ENCODE measurements at regions not wholly inside any gene's neighbourhood (a gene's known extent, or its start where the extent isn't known, plus 50 kb on each side); places are given as distances from the start of the nearest gene placed in this dataset.
"Not testable (repeated sequence)": the region's sequence is repeated elsewhere in the genome, so short reads cannot be mapped to it uniquely, and the experiment has no call there.

DNA sequence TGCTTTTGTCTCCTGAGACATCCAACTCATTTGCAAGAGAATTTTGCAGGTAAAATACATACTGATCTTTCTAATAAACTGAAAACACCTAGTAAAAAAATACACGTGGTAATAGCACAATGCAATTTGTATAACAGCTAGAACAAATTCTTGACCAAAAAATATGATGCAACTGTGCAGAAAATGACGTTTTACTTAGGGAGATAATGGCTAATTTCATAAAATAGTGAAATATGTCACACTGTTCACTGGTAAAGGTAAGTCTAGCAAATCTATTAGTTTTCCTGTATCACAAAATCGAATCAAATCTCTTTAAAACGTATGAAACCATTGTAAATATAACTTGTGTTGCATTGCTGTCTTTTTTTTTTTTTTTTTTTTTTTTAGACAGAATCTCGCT is 130.0 kb downstream of the VPREB1 start (continued):
- TF ChIP-seq, protein P1, sequence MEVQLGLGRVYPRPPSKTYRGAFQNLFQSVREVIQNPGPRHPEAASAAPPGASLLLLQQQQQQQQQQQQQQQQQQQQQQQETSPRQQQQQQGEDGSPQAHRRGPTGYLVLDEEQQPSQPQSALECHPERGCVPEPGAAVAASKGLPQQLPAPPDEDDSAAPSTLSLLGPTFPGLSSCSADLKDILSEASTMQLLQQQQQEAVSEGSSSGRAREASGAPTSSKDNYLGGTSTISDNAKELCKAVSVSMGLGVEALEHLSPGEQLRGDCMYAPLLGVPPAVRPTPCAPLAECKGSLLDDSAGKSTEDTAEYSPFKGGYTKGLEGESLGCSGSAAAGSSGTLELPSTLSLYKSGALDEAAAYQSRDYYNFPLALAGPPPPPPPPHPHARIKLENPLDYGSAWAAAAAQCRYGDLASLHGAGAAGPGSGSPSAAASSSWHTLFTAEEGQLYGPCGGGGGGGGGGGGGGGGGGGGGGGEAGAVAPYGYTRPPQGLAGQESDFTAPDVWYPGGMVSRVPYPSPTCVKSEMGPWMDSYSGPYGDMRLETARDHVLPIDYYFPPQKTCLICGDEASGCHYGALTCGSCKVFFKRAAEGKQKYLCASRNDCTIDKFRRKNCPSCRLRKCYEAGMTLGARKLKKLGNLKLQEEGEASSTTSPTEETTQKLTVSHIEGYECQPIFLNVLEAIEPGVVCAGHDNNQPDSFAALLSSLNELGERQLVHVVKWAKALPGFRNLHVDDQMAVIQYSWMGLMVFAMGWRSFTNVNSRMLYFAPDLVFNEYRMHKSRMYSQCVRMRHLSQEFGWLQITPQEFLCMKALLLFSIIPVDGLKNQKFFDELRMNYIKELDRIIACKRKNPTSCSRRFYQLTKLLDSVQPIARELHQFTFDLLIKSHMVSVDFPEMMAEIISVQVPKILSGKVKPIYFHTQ (CRISPR knock-in tag; IDR thresholded peaks at IDR 0.05), result no peak

DNA sequence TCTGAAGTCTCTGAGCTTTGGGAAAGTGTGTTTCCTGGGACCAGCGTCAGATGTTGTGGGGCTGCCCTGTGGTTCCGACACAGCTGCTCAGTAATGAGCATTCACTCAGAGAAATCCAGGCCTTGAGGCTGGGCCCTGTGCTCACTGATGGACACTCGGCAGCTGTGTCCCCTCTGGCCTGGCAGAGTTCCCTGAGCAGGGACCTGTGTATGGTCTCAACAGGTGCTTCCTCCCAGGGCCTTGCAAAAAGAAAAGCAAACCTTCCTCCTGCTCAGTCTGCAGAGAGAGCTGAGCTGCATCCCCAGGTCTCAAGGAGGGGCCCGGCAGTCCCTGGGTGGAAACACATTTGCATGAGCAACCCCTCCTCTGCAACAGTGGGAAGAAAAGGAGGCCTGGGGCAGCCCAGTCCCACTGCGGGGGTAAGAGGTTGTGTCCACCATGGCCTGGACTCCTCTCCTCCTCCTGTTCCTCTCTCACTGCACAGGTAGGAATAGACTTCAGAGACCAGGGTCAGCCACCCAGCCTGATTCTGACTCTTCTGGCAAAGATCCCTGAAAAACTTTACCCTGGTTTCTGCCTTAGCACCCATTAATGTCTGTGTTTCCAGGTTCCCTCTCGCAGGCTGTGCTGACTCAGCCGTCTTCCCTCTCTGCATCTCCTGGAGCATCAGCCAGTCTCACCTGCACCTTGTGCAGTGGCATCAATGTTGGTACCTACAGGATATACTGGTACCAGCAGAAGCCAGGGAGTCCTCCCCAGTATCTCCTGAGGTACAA is 131.2 kb downstream of the VPREB1 start:
- Mint-ChIP-seq H3K27me3 (ENCODE audit: low read depth) (peaks cover 100% of the 10 kb centered on the region), H3K4me3 (no peak overlapping the region), H3K4me1 (no peaks in the 10 kb centered on the region), H3K36me3 (no peaks in the 10 kb centered on the region), H3K9me3 (no peaks in the 10 kb centered on the region), H3K27ac (no peak overlapping the region)
- TF ChIP-seq ZBTB21 (CRISPR knock-in tag; IDR thresholded peaks at IDR 0.05; ENCODE audit: borderline replicate concordance), result no peak
- TF ChIP-seq, protein P2, sequence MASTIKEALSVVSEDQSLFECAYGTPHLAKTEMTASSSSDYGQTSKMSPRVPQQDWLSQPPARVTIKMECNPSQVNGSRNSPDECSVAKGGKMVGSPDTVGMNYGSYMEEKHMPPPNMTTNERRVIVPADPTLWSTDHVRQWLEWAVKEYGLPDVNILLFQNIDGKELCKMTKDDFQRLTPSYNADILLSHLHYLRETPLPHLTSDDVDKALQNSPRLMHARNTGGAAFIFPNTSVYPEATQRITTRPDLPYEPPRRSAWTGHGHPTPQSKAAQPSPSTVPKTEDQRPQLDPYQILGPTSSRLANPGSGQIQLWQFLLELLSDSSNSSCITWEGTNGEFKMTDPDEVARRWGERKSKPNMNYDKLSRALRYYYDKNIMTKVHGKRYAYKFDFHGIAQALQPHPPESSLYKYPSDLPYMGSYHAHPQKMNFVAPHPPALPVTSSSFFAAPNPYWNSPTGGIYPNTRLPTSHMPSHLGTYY (CRISPR knock-in tag; IDR thresholded peaks at IDR 0.05), result no peak
- ChIA-PET POLR2A (no interaction called here), CTCF (interaction anchor here (0.6 to 2.6 kb wide), 4 partner anchors 19 to 238 kb away, joined by 3 to 7 read pairs (median 4); no protein-coding TSS in a partner anchor)
- no peak for ATAC-seq
- DNase-seq (ENCODE audit: low spot score), result no peak

DNA sequence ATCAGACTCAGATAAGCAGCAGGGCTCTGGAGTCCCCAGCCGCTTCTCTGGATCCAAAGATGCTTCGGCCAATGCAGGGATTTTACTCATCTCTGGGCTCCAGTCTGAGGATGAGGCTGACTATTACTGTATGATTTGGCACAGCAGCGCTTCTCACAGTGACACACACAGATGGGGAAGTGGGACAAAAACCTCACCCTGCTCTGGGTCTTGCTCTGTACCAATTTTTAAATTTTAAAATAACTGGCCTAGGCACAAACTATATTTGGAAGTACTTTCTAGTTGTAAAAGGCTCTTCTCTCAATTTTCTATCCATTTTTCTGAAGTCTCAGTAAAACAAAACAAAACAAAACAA is 131.7 kb downstream of the VPREB1 start:
- ChIA-PET POLR2A (no interaction called here), CTCF (interaction anchor here (1.2 to 2.6 kb wide), 2 partner anchors 19 to 47 kb away, joined by 3 to 7 read pairs; no protein-coding TSS in a partner anchor)
- ATAC-seq (no peak), DNase-seq (ENCODE audit: low spot score) (no peak)
- Mint-ChIP-seq H3K4me3 (no peak overlapping the region), H3K4me1 (no peaks in the 10 kb centered on the region), H3K36me3 (no peaks in the 10 kb centered on the region), H3K27me3 (ENCODE audit: low read depth) (peaks cover 100% of the 10 kb centered on the region), H3K9me3 (no peaks in the 10 kb centered on the region), H3K27ac (no peak overlapping the region)
- TF ChIP-seq, protein P3, sequence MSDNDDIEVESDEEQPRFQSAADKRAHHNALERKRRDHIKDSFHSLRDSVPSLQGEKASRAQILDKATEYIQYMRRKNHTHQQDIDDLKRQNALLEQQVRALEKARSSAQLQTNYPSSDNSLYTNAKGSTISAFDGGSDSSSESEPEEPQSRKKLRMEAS (CRISPR knock-in tag; IDR thresholded peaks at IDR 0.05), result no peak
- TF ChIP-seq ZBTB21 (CRISPR knock-in tag; IDR thresholded peaks at IDR 0.05; ENCODE audit: borderline replicate concordance) (no peak), SMAD3 (CRISPR knock-in tag; IDR thresholded peaks at IDR 0.05; ENCODE audit: borderline replicate concordance) (no peak), ETV6 (CRISPR knock-in tag; IDR thresholded peaks at IDR 0.05) (no peak), FOXJ3 (CRISPR knock-in tag; IDR thresholded peaks at IDR 0.05; ENCODE audit: borderline replicate concordance) (no peak), NR1H2 (CRISPR knock-in tag; IDR thresholded peaks at IDR 0.05) (no peak)
- TF ChIP-seq, protein P4, sequence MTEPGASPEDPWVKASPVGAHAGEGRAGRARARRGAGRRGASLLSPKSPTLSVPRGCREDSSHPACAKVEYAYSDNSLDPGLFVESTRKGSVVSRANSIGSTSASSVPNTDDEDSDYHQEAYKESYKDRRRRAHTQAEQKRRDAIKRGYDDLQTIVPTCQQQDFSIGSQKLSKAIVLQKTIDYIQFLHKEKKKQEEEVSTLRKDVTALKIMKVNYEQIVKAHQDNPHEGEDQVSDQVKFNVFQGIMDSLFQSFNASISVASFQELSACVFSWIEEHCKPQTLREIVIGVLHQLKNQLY (CRISPR knock-in tag; IDR thresholded peaks at IDR 0.05), result no peak
- TF ChIP-seq, protein P1 (CRISPR knock-in tag; IDR thresholded peaks at IDR 0.05), result no peak
- TF ChIP-seq, protein P5, sequence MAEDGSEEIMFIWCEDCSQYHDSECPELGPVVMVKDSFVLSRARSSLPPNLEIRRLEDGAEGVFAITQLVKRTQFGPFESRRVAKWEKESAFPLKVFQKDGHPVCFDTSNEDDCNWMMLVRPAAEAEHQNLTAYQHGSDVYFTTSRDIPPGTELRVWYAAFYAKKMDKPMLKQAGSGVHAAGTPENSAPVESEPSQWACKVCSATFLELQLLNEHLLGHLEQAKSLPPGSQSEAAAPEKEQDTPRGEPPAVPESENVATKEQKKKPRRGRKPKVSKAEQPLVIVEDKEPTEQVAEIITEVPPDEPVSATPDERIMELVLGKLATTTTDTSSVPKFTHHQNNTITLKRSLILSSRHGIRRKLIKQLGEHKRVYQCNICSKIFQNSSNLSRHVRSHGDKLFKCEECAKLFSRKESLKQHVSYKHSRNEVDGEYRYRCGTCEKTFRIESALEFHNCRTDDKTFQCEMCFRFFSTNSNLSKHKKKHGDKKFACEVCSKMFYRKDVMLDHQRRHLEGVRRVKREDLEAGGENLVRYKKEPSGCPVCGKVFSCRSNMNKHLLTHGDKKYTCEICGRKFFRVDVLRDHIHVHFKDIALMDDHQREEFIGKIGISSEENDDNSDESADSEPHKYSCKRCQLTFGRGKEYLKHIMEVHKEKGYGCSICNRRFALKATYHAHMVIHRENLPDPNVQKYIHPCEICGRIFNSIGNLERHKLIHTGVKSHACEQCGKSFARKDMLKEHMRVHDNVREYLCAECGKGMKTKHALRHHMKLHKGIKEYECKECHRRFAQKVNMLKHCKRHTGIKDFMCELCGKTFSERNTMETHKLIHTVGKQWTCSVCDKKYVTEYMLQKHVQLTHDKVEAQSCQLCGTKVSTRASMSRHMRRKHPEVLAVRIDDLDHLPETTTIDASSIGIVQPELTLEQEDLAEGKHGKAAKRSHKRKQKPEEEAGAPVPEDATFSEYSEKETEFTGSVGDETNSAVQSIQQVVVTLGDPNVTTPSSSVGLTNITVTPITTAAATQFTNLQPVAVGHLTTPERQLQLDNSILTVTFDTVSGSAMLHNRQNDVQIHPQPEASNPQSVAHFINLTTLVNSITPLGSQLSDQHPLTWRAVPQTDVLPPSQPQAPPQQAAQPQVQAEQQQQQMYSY (CRISPR knock-in tag; IDR thresholded peaks at IDR 0.05), result no peak
- TF ChIP-seq, protein P6, sequence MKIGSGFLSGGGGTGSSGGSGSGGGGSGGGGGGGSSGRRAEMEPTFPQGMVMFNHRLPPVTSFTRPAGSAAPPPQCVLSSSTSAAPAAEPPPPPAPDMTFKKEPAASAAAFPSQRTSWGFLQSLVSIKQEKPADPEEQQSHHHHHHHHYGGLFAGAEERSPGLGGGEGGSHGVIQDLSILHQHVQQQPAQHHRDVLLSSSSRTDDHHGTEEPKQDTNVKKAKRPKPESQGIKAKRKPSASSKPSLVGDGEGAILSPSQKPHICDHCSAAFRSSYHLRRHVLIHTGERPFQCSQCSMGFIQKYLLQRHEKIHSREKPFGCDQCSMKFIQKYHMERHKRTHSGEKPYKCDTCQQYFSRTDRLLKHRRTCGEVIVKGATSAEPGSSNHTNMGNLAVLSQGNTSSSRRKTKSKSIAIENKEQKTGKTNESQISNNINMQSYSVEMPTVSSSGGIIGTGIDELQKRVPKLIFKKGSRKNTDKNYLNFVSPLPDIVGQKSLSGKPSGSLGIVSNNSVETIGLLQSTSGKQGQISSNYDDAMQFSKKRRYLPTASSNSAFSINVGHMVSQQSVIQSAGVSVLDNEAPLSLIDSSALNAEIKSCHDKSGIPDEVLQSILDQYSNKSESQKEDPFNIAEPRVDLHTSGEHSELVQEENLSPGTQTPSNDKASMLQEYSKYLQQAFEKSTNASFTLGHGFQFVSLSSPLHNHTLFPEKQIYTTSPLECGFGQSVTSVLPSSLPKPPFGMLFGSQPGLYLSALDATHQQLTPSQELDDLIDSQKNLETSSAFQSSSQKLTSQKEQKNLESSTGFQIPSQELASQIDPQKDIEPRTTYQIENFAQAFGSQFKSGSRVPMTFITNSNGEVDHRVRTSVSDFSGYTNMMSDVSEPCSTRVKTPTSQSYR (CRISPR knock-in tag; IDR thresholded peaks at IDR 0.05), result no peak

DNA sequence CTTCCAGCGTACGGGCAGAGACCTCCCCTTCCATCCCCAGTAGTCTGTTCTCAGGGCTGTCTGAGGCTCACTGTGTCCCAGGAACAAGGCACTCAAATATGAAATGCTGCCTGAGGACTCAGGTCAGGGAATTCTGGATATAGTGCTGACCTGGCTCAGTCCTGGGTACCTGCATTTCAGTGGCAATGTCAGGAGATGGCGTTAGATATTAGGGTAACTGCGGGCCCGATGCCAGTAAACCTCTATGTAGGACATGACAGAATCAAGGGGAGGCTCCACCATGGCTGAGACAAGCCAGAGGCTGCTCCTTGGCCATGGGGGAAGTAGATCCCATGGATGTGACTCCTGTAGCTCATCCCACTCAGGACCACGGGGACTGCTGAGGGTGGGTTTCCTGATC is 131.7 kb downstream of the ZNF280B start:
- DNase-seq (ENCODE audit: low spot score); H3K4me3 Mint-ChIP-seq; POLR2A ChIA-PET; H3K27ac Mint-ChIP-seq; H3K9me3 Mint-ChIP-seq; H3K36me3 Mint-ChIP-seq; H3K4me1 Mint-ChIP-seq: not testable (repeated sequence)
- CTCF ChIA-PET, result interaction anchor here (1.3 kb wide), 1 partner anchor 46 kb away, joined by 3 read pairs; no protein-coding TSS in a partner anchor
- H3K27me3 Mint-ChIP-seq (ENCODE audit: low read depth), result peaks cover 100% of the 10 kb centered on the region
- ATAC-seq, result peak; percentile 41
